ENCODE measurements at regions not wholly inside any gene's neighbourhood (a gene's known extent, or its start where the extent isn't known, plus 50 kb on each side); places are given as distances from the start of the nearest gene placed in this dataset.

GRCh38 chr2:8152392-8153257 is 529.2 kb upstream of the ID2 start:
- peak; percentile 92 for DNase-seq
- Histone ChIP-seq H3K36me3 (ENCODE audit: insufficient read depth, low read length) (no peaks in the 10 kb centered on the region), H3K79me2 (ENCODE audit: low read length) (no peaks in the 10 kb centered on the region), H4K20me1 (ENCODE audit: insufficient read depth, low read depth, low read length) (no peaks in the 10 kb centered on the region), H3K27me3 (ENCODE audit: low read length) (no peaks in the 10 kb centered on the region), H3K4me1 (ENCODE audit: low read length) (peaks cover 32% of the 10 kb centered on the region), H3K9me2 (replicated peaks; ENCODE audit: insufficient read depth, low read length) (no peaks in the 10 kb centered on the region), H3K27ac (ENCODE audit: low read length) (peak overlapping the region; percentile 42), H3K4me2 (ENCODE audit: low read depth, low read length, poor library complexity, severe bottlenecking) (peak overlapping the region; percentile 73), H3K4me3 (ENCODE audit: low read length) (peak overlapping the region; percentile 55), H2AFZ (ENCODE audit: low read length) (peak overlapping the region; percentile 80), H3K9me3 (ENCODE audit: low read length) (no peaks in the 10 kb centered on the region), H3K9ac (ENCODE audit: low read length) (peak overlapping the region; percentile 62)

- no peaks in the 10 kb centered on the region for H3K36me3 ChIP-seq (ENCODE audit: insufficient read depth, low read length)
- H3K9me3 ChIP-seq (ENCODE audit: low read length): no peaks in the 10 kb centered on the region
- no peak for DNase-seq
- H3K9me2 ChIP-seq (replicated peaks; ENCODE audit: insufficient read depth, low read length): no peaks in the 10 kb centered on the region
- H3K79me2 ChIP-seq (ENCODE audit: low read length): no peaks in the 10 kb centered on the region
- peaks cover 32% of the 10 kb centered on the region for H3K4me1 ChIP-seq (ENCODE audit: low read length)
- peak overlapping the region; percentile 55; the same call in 1 of the 2 replicates for H3K4me3 ChIP-seq (ENCODE audit: low read length)
- H2AFZ ChIP-seq (ENCODE audit: low read length): peak overlapping the region; percentile 80; the same call in 1 of the 2 replicates
- H3K4me2 ChIP-seq (ENCODE audit: low read depth, low read length, poor library complexity, severe bottlenecking): peak overlapping the region; percentile 73
- 0 out of 2 replicates have a peak overlapping the region, but pooled peaks have one; percentile 15 for H3K27ac ChIP-seq (ENCODE audit: low read length)
- H4K20me1 ChIP-seq (ENCODE audit: insufficient read depth, low read depth, low read length): no peaks in the 10 kb centered on the region
- peak overlapping the region; percentile 62 for H3K9ac ChIP-seq (ENCODE audit: low read length)
- no peaks in the 10 kb centered on the region for H3K27me3 ChIP-seq (ENCODE audit: low read length)
Measured at GRCh38 chr2:8153258-8153718, 528.6 kb upstream of the ID2 start.

GRCh38 chr2:8154270-8154669 is 527.6 kb upstream of the ID2 start:
- no peaks in the 10 kb centered on the region for H3K36me3 ChIP-seq (ENCODE audit: insufficient read depth, low read length)
- peaks cover 33% of the 10 kb centered on the region for H3K4me1 ChIP-seq (ENCODE audit: low read length)
- H3K4me2 ChIP-seq (ENCODE audit: low read depth, low read length, poor library complexity, severe bottlenecking): no peak overlapping the region
- no peaks in the 10 kb centered on the region for H3K9me3 ChIP-seq (ENCODE audit: low read length)
- H3K4me3 ChIP-seq (ENCODE audit: low read length): no peak overlapping the region
- H3K27me3 ChIP-seq (ENCODE audit: low read length): no peaks in the 10 kb centered on the region
- no peak for DNase-seq
- H3K9ac ChIP-seq (ENCODE audit: low read length): no peak overlapping the region
- H3K79me2 ChIP-seq (ENCODE audit: low read length): no peaks in the 10 kb centered on the region
- H3K9me2 ChIP-seq (replicated peaks; ENCODE audit: insufficient read depth, low read length): no peaks in the 10 kb centered on the region
- no peaks in the 10 kb centered on the region for H4K20me1 ChIP-seq (ENCODE audit: insufficient read depth, low read depth, low read length)
- H3K27ac ChIP-seq (ENCODE audit: low read length): no peak overlapping the region
- H2AFZ ChIP-seq (ENCODE audit: low read length): no peak overlapping the region

GRCh38 chr2:8154936-8155335 is 526.9 kb upstream of the ID2 start:
- Histone ChIP-seq H4K20me1 (ENCODE audit: insufficient read depth, low read depth, low read length) (no peaks in the 10 kb centered on the region), H3K4me3 (ENCODE audit: low read length) (no peak overlapping the region), H2AFZ (ENCODE audit: low read length) (no peak overlapping the region), H3K9me2 (replicated peaks; ENCODE audit: insufficient read depth, low read length) (no peaks in the 10 kb centered on the region), H3K4me1 (ENCODE audit: low read length) (peaks cover 39% of the 10 kb centered on the region), H3K4me2 (ENCODE audit: low read depth, low read length, poor library complexity, severe bottlenecking) (no peak overlapping the region), H3K36me3 (ENCODE audit: insufficient read depth, low read length) (no peaks in the 10 kb centered on the region), H3K79me2 (ENCODE audit: low read length) (no peaks in the 10 kb centered on the region), H3K9ac (ENCODE audit: low read length) (no peak overlapping the region), H3K27ac (ENCODE audit: low read length) (no peak overlapping the region), H3K9me3 (ENCODE audit: low read length) (no peaks in the 10 kb centered on the region), H3K27me3 (ENCODE audit: low read length) (no peaks in the 10 kb centered on the region)
- DNase-seq: no peak

- H3K79me2 ChIP-seq (ENCODE audit: low read length): no peaks in the 10 kb centered on the region
- no peak overlapping the region for H3K9ac ChIP-seq (ENCODE audit: low read length)
- H3K36me3 ChIP-seq (ENCODE audit: insufficient read depth, low read length): no peaks in the 10 kb centered on the region
- H3K4me1 ChIP-seq (ENCODE audit: low read length): peaks cover 33% of the 10 kb centered on the region
- no peak overlapping the region for H3K4me3 ChIP-seq (ENCODE audit: low read length)
- H4K20me1 ChIP-seq (ENCODE audit: insufficient read depth, low read depth, low read length): no peaks in the 10 kb centered on the region
- H3K9me2 ChIP-seq (replicated peaks; ENCODE audit: insufficient read depth, low read length): no peaks in the 10 kb centered on the region
- no peaks in the 10 kb centered on the region for H3K9me3 ChIP-seq (ENCODE audit: low read length)
- H3K27me3 ChIP-seq (ENCODE audit: low read length): no peaks in the 10 kb centered on the region
- H3K27ac ChIP-seq (ENCODE audit: low read length): no peak overlapping the region
- no peak overlapping the region for H3K4me2 ChIP-seq (ENCODE audit: low read depth, low read length, poor library complexity, severe bottlenecking)
- H2AFZ ChIP-seq (ENCODE audit: low read length): no peak overlapping the region
- no peak for DNase-seq
Measured at GRCh38 chr2:8157621-8158430, 524.0 kb upstream of the ID2 start.

GRCh38 chr2:8158711-8159110 is 523.1 kb upstream of the ID2 start:
- Histone ChIP-seq H3K9ac (ENCODE audit: low read length) (no peak overlapping the region), H3K4me3 (ENCODE audit: low read length) (no peak overlapping the region), H3K79me2 (ENCODE audit: low read length) (no peaks in the 10 kb centered on the region), H4K20me1 (ENCODE audit: insufficient read depth, low read depth, low read length) (no peaks in the 10 kb centered on the region), H2AFZ (ENCODE audit: low read length) (no peak overlapping the region), H3K9me3 (ENCODE audit: low read length) (no peaks in the 10 kb centered on the region), H3K36me3 (ENCODE audit: insufficient read depth, low read length) (no peaks in the 10 kb centered on the region), H3K9me2 (replicated peaks; ENCODE audit: insufficient read depth, low read length) (no peaks in the 10 kb centered on the region), H3K4me2 (ENCODE audit: low read depth, low read length, poor library complexity, severe bottlenecking) (no peak overlapping the region), H3K27ac (ENCODE audit: low read length) (no peak overlapping the region), H3K4me1 (ENCODE audit: low read length) (peaks cover 24% of the 10 kb centered on the region), H3K27me3 (ENCODE audit: low read length) (no peaks in the 10 kb centered on the region)
- no peak for DNase-seq

GRCh38 chr2:8159211-8159965 is 522.5 kb upstream of the ID2 start:
- H3K9me2 ChIP-seq (replicated peaks; ENCODE audit: insufficient read depth, low read length): no peaks in the 10 kb centered on the region
- H3K9me3 ChIP-seq (ENCODE audit: low read length): no peaks in the 10 kb centered on the region
- H2AFZ ChIP-seq (ENCODE audit: low read length): no peak overlapping the region
- no peak overlapping the region for H3K4me3 ChIP-seq (ENCODE audit: low read length)
- no peak overlapping the region for H3K4me2 ChIP-seq (ENCODE audit: low read depth, low read length, poor library complexity, severe bottlenecking)
- H3K36me3 ChIP-seq (ENCODE audit: insufficient read depth, low read length): no peaks in the 10 kb centered on the region
- H4K20me1 ChIP-seq (ENCODE audit: insufficient read depth, low read depth, low read length): no peaks in the 10 kb centered on the region
- H3K9ac ChIP-seq (ENCODE audit: low read length): no peak overlapping the region
- peaks cover 19% of the 10 kb centered on the region for H3K4me1 ChIP-seq (ENCODE audit: low read length)
- no peaks in the 10 kb centered on the region for H3K27me3 ChIP-seq (ENCODE audit: low read length)
- no peak overlapping the region for H3K27ac ChIP-seq (ENCODE audit: low read length)
- DNase-seq: no peak
- H3K79me2 ChIP-seq (ENCODE audit: low read length): no peaks in the 10 kb centered on the region

Measured in Karpas-422 (cell line).